ENCODE measurements at regions not wholly inside any gene's neighbourhood (a gene's known extent, or its start where the extent isn't known, plus 50 kb on each side); places are given as distances from the start of the nearest gene placed in this dataset.

- TF ChIP-seq CTCF (conservative IDR thresholded peaks at IDR 0.05; ENCODE audit: low read depth, low read length) (no peak), EZH2 (IDR thresholded peaks at IDR 0.05; ENCODE audit: borderline replicate concordance, low read depth, low read length, poor library complexity, severe bottlenecking) (no peak)
These were observed 69.2 kb upstream of the PALM2AKAP2 start for GRCh38 chr9:109710830-109711229.
